Transverse colon (tissue), 3 donors: ENCODE measurements at regions not wholly inside any gene's neighbourhood (a gene's known extent, or its start where the extent isn't known, plus 50 kb on each side); places are given as distances from the start of the nearest gene placed in this dataset.

Experiments
- POLR2A ChIP-seq: fragments of 450-650 bp; IDR thresholded peaks from one replicate; pipeline ENCODE4 v1.6.1; 2016; ENCODE audit warnings: antibody characterized with exemption, mild to moderate bottlenecking, moderate library complexity
- TF ChIP-seq, protein P1 (sequence below), 5 experiments: fragments of 200-600 bp in 3 of 5; fragments of 450-650 bp in 2 of 5; sonication (generic) in 3 of 5; IDR thresholded peaks; 1 replicate in 2 of 5; 2 replicates in 3 of 5; pipeline ENCODE4 v1.5.1; 2016 to 2017; ENCODE audit warnings: antibody characterized with exemption in 5 of 5, inconsistent platforms in 3 of 5, mild to moderate bottlenecking in 2 of 5, moderate library complexity in 1 of 5

DNA sequence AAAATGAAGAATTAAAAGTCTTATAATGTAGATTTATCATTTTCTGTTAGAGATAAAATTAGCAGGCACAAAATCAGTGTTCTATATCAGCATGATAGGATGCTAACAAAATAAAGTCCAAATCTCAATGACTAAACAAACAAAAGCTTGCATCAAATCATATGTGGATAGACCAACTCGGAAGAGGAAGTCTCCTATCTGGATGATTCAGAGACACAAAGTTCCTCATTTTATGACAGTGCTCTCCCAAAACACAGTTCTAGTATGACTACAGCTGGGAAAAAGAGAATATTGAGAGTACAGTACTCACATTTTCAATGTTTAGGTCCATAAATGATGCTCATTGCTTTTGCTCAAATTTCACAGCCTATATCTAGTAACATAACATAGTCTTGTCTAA lies 376.1 kb upstream of the CTSO start:
- TF ChIP-seq, protein P1, sequence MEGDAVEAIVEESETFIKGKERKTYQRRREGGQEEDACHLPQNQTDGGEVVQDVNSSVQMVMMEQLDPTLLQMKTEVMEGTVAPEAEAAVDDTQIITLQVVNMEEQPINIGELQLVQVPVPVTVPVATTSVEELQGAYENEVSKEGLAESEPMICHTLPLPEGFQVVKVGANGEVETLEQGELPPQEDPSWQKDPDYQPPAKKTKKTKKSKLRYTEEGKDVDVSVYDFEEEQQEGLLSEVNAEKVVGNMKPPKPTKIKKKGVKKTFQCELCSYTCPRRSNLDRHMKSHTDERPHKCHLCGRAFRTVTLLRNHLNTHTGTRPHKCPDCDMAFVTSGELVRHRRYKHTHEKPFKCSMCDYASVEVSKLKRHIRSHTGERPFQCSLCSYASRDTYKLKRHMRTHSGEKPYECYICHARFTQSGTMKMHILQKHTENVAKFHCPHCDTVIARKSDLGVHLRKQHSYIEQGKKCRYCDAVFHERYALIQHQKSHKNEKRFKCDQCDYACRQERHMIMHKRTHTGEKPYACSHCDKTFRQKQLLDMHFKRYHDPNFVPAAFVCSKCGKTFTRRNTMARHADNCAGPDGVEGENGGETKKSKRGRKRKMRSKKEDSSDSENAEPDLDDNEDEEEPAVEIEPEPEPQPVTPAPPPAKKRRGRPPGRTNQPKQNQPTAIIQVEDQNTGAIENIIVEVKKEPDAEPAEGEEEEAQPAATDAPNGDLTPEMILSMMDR (IDR thresholded peaks at IDR 0.05), result no peak
- TF ChIP-seq POLR2A, result no peak
